ENCODE measurements at regions not wholly inside any gene's neighbourhood (a gene's known extent, or its start where the extent isn't known, plus 50 kb on each side); places are given as distances from the start of the nearest gene placed in this dataset.

DNA sequence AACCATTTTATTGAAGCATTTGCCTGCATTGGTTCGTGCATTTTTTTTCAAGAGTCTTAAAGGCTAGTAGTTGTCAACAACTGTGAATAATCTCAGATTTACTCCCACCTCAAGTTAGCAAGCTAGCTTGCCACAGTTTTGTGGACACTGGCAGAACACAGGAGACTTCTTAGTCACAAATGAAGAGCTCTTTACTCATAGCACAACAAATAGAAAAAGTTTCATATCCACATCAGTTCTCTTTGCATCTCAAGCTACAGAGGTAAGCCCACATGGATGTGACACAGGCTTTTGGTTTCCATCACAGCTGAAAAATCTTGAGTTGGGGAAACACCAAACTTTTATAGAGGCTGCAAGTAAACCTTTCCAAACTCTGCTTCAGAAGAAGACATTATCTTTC lies 2315.7 kb upstream of the TENM3 start:
- no peaks in the 10 kb centered on the region for H3K36me3 ChIP-seq
- TF ChIP-seq, protein P1, sequence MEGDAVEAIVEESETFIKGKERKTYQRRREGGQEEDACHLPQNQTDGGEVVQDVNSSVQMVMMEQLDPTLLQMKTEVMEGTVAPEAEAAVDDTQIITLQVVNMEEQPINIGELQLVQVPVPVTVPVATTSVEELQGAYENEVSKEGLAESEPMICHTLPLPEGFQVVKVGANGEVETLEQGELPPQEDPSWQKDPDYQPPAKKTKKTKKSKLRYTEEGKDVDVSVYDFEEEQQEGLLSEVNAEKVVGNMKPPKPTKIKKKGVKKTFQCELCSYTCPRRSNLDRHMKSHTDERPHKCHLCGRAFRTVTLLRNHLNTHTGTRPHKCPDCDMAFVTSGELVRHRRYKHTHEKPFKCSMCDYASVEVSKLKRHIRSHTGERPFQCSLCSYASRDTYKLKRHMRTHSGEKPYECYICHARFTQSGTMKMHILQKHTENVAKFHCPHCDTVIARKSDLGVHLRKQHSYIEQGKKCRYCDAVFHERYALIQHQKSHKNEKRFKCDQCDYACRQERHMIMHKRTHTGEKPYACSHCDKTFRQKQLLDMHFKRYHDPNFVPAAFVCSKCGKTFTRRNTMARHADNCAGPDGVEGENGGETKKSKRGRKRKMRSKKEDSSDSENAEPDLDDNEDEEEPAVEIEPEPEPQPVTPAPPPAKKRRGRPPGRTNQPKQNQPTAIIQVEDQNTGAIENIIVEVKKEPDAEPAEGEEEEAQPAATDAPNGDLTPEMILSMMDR (IDR thresholded peaks at IDR 0.05) = no peak
- no peak overlapping the region for H3K27ac ChIP-seq
- no peaks in the 10 kb centered on the region for H3K9me3 ChIP-seq
- H3K4me1 ChIP-seq (ENCODE audit: control insufficient read depth in 1 of 2, insufficient read depth in 1 of 2, low read depth in 1 of 2, low read length in 1 of 2) = no peaks in the 10 kb centered on the region
- no peak overlapping the region for H3K4me3 ChIP-seq (ENCODE audit: low read depth in 1 of 2, low read length in 1 of 2)
- no peaks in the 10 kb centered on the region for H3K27me3 ChIP-seq

DNA sequence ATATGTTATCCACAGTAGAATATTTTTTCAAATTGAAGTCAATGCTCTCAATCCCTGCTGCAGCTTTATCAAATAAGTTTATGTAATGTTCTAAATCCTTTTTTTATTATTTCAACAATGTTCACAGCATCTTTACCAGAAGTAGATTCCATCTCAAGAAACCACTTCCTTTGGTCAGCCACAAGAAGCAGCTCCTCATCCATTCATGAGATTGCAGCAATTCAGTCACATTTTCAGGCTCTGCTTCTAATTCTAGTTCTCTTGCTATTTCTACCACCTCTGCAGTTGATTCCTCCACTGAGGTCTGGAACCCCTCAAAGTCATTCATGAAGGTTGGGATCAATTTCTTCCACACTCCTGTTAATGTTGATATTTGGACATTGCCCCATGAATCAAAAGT lies 2301.3 kb upstream of the TENM3 start:
- no peak overlapping the region for H3K27ac ChIP-seq
- no peaks in the 10 kb centered on the region for H3K4me1 ChIP-seq (ENCODE audit: control insufficient read depth in 1 of 2, insufficient read depth in 1 of 2, low read depth in 1 of 2, low read length in 1 of 2)
- H3K36me3 ChIP-seq = no peaks in the 10 kb centered on the region
- no peaks in the 10 kb centered on the region for H3K27me3 ChIP-seq
- TF ChIP-seq, protein P1 (IDR thresholded peaks at IDR 0.05) = no peak
- no peaks in the 10 kb centered on the region for H3K9me3 ChIP-seq
- H3K4me3 ChIP-seq (ENCODE audit: low read depth in 1 of 2, low read length in 1 of 2) = no peak overlapping the region

DNA sequence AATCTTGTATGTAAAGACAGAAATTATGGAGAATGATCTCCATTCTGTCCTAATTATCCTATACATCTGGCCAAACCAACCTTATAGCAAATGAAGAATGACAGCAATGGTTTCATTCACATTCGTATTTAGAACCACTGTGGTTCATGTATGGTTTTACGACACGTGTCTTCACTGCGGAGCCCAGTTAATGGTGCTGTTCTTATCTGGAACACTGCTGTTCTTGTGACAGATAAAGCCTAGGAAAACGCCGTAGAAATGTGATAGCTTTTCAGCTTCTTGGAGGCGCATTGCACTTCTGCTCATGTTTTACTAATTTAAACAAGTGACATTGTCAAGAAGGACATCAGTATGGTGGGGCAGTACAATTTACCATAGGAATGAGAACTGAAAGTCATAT lies 2266.4 kb upstream of the TENM3 start:
- Histone ChIP-seq H3K27ac (no peak overlapping the region), H3K36me3 (no peaks in the 10 kb centered on the region), H3K27me3 (no peaks in the 10 kb centered on the region), H3K9me3 (no peaks in the 10 kb centered on the region), H3K4me3 (ENCODE audit: low read depth in 1 of 2, low read length in 1 of 2) (no peak overlapping the region), H3K4me1 (ENCODE audit: control insufficient read depth in 1 of 2, insufficient read depth in 1 of 2, low read depth in 1 of 2, low read length in 1 of 2) (no peaks in the 10 kb centered on the region)
- TF ChIP-seq, protein P1 (IDR thresholded peaks at IDR 0.05) = no peak

DNA sequence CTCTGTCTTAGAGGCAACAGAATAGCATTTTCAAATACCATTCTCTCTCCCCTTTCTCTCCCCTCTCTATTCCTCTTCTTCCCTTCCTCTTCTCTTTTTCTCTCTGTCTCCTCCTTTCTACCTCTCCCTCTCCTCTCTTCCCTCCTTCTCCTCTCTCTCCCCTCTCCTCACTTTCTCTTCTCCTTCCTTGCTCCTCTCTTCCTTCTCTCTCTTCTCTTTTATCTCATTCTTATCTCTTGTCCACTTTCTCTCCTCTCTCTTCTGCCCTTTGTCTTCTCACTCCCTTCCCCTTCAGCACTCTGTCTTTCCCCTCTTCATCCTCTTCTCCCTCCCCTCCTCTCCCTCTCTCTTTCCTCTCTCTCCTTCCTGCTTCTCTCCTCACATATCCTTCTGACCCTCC lies 2265.8 kb upstream of the TENM3 start:
- no peaks in the 10 kb centered on the region for H3K36me3 ChIP-seq
- TF ChIP-seq, protein P1 (IDR thresholded peaks at IDR 0.05) = no peak
- H3K27me3 ChIP-seq = no peaks in the 10 kb centered on the region
- H3K27ac ChIP-seq = no peak overlapping the region
- no peaks in the 10 kb centered on the region for H3K9me3 ChIP-seq
- no peak overlapping the region for H3K4me3 ChIP-seq (ENCODE audit: low read depth in 1 of 2, low read length in 1 of 2)
- no peaks in the 10 kb centered on the region for H3K4me1 ChIP-seq (ENCODE audit: control insufficient read depth in 1 of 2, insufficient read depth in 1 of 2, low read depth in 1 of 2, low read length in 1 of 2)

DNA sequence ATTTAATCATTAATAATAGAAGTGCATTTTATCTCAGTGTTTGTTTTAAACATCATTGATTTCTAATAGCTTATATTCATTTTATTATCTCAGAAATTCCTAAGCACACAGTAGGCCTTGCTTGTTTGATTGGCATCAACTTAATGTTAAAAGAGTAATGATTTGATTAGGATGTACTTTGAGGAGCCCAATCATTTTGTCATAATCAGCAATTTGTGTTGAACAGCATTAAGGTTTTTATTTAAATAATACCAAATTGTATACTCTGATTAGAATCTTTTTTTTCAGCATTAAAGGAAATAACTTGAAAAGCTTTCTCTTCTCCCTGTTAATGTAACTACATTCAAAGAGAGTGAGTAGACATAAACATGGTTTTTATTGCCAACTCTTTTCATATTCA lies 2262.0 kb upstream of the TENM3 start:
- no peaks in the 10 kb centered on the region for H3K27me3 ChIP-seq
- TF ChIP-seq, protein P1 (IDR thresholded peaks at IDR 0.05) = no peak
- H3K27ac ChIP-seq = no peak overlapping the region
- no peaks in the 10 kb centered on the region for H3K9me3 ChIP-seq
- H3K4me3 ChIP-seq (ENCODE audit: low read depth in 1 of 2, low read length in 1 of 2) = no peak overlapping the region
- no peaks in the 10 kb centered on the region for H3K36me3 ChIP-seq
- no peaks in the 10 kb centered on the region for H3K4me1 ChIP-seq (ENCODE audit: control insufficient read depth in 1 of 2, insufficient read depth in 1 of 2, low read depth in 1 of 2, low read length in 1 of 2)

DNA sequence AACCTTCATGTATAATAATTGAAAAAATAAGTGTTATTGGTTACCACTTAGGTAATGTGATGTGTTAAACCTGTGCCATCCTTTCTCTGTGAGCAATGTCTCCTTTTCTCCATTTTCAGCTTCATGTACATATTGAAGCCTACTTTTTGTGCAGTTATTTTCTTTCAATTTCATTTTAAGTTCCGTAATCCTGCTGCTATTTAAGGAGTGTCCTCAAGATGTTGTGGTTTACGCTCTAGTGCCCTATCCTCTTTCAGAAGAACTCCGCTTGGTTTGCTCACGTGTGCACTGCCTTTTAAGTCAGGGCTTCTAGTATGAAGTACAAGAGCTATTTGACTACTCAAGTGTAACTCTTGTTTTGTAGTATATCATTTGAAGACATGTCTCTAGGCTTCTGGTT lies 2253.2 kb upstream of the TENM3 start:
- no peaks in the 10 kb centered on the region for H3K9me3 ChIP-seq
- no peaks in the 10 kb centered on the region for H3K4me1 ChIP-seq (ENCODE audit: control insufficient read depth in 1 of 2, insufficient read depth in 1 of 2, low read depth in 1 of 2, low read length in 1 of 2)
- no peaks in the 10 kb centered on the region for H3K36me3 ChIP-seq
- no peak overlapping the region for H3K4me3 ChIP-seq (ENCODE audit: low read depth in 1 of 2, low read length in 1 of 2)
- no peaks in the 10 kb centered on the region for H3K27me3 ChIP-seq
- TF ChIP-seq, protein P1 (IDR thresholded peaks at IDR 0.05) = no peak
- no peak overlapping the region for H3K27ac ChIP-seq
